Activated T-cell treated with anti-CD3 and anti-CD28 coated beads for 48 hours (primary cell): ENCODE measurements at regions not wholly inside any gene's neighbourhood (a gene's known extent, or its start where the extent isn't known, plus 50 kb on each side); places are given as distances from the start of the nearest gene placed in this dataset.
A peak's percentile ranks its signal among the peaks of the same experiment; 100 is the strongest.

Experiments
- DNase-seq: peaks from one replicate; pipeline ENCODE4 v3.0.0-alpha.2; 2020; ENCODE audit warnings: low read depth

DNA sequence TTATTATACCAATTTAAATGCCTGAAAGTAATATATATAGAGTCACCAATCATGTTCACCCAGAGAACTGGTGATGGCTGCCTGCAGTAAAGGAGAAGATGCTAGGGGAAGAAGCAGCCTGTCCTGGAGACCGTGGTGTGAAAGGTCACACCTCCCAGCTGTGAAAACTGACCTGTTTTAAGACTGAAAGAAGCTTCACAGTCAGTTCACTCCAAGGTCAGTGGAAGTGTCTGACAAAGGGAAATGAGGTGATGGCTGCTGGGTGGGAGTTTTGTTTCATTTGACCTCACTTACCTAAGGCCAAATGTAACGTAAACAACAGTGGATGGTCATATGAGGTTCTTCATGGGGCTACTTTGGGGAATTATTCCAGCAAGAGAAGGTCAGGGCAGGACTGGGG lies 352.1 kb upstream of the GATB start:
- no peak for DNase-seq

DNA sequence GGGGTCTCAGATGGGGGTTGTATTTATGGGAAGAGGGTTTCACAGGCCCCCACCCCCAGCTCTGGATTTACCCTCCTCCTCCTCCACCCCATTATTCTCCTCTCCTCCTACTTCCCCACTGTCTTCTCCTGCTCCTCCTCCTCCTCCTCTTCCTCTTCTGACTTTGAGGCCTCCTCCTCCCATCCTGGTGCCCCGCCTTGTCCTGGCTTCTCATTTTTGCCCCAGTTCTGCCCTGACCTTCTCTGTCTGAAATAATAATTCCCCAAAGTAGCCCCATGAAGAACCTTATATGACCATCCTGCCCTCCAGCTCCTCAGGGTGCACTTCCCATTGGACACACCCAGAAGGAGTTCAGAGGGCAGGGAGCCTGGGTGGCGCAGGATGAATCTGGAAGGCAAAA lies 351.4 kb upstream of the GATB start:
- no peak for DNase-seq

GRCh38 chr4:152110780-152111179 lies 350.0 kb upstream of the GATB start:
- DNase-seq = no peak

- DNase-seq = no peak
Measured at GRCh38 chr4:152109531-152110509, 349.0 kb upstream of the GATB start.

- DNase-seq = no peak
Measured at GRCh38 chr4:152107736-152108500, 347.1 kb upstream of the GATB start.

- no peak for DNase-seq
Measured at GRCh38 chr4:152106781-152107321, 346.0 kb upstream of the GATB start.

GRCh38 chr4:152106113-152106763 lies 345.4 kb upstream of the GATB start:
- no peak for DNase-seq

GRCh38 chr4:152104901-152105357 lies 344.1 kb upstream of the GATB start:
- no peak for DNase-seq

GRCh38 chr4:152104356-152104755 lies 343.5 kb upstream of the GATB start:
- DNase-seq = no peak

DNA sequence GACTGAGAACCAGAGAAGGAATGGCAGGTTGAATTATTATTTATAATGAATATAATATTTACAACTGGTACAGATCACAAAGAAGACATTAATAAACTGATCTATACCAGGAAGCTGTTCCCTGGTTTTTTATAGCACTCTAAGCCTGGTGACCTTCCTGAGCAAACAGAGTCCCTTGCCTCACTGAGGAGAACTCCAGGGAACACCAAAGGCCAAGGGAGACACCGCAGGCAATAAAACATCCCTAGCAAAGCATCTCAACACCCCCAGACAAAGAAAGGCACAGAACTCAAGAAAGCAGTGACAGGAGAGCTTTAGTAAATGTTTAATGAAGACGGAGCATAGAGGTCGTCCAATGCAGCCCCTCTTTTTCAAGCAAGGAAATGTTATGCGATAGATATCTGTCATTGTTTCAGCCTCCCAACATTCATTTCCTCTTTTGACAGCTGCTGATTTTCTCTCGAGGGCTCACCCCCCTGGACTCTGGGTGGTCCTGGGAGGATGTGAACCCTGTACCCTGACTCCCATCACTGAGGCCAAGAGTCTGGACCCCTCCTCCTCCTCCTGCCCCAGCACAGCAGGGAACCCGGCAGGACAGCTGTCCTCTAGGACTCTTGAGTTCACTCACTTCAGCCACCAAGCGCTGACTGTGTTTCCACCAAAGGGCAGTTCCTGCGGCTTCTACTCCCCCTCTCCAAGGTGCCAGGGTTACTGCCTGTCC lies 342.5 kb upstream of the GATB start:
- DNase-seq = no peak

GRCh38 chr4:152102436-152103000 lies 341.7 kb upstream of the GATB start:
- DNase-seq = no peak

DNA sequence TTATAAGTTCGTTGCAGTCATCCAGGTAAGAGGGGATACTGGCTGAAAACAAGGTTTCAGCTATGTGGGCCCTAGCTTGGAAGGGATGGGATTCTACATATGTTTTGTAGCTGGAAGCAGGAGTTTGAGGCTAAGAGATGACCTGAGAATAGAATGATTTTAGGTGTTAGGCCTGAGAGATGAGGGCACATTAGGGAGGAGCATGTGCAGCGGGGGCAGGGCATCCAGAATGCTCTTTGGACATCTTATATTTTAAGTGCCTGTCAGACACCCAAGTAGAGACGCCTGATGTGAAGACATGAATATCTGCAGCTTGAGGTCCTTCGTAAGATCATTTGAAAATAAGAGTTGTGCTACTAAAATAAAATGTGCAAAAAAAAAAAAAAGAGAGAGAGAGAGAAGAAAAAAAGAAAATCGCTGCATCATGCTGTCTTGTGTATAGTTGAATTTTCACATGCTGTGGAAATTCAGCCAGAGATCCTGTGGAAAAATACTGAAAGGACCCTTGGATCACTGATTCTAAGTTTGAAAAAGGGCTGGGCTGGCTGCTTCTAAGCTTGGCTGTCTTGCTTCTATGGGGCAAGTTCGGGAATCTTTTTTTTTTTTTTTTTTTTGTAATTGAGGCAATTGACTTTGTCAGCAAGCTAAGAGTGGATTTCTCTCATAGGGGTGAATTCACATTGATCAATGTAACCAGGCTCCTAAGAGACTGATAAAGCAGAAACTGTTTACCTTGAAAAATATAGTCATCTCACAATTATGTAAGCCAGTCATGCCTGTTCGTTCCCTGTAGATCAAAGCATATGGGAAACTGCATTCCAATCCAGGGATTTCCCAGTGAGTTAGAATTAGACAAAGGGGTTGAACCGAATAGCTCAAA lies 341.0 kb upstream of the GATB start:
- DNase-seq = no peak

DNA sequence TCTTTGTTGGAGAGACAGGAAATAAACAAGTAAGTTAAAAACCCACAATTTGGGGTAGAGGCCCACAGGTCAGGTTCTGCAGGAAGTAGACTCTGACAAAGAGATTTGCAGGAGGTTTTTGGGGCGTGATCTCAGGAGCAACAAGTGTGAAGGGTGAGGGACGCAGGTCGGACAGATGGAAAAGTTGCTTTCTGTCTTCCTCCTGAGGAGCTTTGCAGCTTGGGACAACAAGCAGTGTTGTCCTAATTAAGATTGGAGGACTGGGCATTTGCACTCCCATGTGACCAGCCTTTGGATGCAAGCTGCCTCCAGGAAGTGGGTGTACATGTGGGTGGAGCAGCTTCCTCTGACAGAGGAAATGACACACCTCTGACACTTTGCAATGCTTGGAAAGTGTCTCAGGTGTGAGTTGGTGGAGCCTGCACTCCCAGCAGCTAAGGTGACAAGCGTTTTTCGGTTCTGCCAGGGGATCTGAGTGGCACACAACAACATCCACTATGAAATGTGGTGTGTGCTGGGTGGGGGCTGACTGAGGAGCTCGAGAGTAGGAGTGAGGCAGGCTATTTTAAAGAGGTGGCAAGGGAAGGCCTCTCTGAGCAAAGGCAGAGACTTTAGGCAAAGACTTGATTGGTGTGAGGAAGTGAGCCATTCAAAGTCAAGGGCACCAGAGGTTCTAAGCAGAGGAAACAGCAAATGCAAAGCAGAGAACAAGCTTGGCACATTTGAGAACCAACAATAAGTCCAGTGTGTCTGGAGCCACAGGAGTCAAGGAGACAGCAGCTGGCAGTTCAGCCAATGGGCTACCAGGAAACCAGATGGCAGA lies 339.8 kb upstream of the GATB start:
- DNase-seq = peak; percentile 58

- no peak for DNase-seq
Measured at GRCh38 chr4:152099981-152100378, 339.2 kb upstream of the GATB start.

- DNase-seq = no peak
Measured at GRCh38 chr4:152099555-152099954, 338.7 kb upstream of the GATB start.

DNA sequence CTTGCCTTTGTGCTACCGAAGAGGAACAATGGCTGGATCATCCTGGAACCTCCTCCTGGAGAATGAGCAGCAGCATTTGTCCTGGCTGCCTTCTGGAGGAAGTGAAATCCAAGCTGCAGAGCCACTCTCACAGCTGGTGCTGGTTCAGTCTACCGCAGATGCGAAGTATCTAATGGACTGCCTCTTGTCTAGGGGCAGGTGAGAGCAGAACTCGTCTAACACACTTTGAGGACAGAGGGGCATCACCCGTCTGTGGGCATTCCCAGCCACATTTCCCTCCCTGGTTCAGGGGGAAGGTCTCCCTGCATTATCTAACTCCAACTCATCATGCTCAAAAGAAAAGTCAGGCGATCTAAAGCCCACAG lies 338.2 kb upstream of the GATB start:
- no peak for DNase-seq

DNA sequence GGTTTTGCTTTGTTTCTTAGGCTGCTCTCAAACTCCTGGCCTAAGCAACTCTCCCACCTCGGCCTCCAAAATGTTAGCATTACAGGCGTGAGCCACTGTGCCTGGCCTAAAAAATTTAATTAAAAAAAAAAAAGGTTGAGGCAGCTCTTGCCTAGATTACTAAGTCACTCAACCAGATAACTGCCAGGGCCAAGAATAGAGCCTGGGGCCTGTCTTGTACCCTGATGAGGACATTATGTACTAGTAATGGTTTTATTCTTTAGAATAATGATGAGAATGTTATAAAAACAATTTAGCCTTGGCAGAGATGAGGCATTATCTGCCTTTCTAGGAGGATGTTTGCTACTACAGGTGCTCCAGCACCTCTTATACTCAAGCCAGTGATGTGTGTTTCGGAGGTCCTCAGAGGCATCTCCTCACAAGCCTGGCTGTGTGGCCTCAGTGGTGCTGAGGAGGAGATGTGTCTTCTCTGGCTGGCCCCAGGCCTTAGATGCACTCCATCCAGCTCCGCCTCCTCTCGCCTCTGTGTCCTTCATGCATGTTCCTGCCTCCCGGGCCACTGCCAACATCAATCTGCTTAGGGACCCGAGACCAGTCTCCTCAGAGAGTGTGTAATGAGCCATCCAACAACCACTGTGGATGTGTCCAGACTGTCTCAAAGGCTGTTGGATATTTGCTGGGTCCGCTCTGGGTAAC lies 337.7 kb upstream of the GATB start:
- DNase-seq = no peak

DNA sequence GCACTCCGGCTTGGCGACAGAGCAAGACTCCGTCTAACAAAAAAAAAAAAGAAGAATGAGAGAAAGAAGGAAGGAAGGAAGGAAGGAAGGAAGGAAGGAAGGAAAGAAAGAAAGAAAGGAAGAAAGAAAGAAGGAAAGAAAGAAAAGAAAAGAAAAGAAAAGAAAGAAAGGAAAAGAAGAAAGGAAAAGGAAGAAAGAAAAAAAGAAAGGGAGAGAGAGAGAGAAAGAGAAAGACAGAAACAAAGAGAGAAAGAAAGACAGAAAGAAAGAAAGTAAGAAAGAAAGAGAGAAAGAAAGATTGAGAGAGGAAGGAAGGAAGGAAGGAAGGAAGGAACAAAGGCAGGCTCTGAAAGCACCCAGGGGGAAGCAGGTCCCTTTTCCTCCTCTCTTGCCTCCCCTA lies 336.6 kb upstream of the GATB start:
- no peak for DNase-seq

GRCh38 chr4:152095701-152096070 lies 334.9 kb upstream of the GATB start:
- no peak for DNase-seq
